NB4 (cell line): ENCODE measurements at regions not wholly inside any gene's neighbourhood (a gene's known extent, or its start where the extent isn't known, plus 50 kb on each side); places are given as distances from the start of the nearest gene placed in this dataset.
A peak's percentile ranks its signal among the peaks of the same experiment; 100 is the strongest.
"Not testable (repeated sequence)": the region's sequence is repeated elsewhere in the genome, so short reads cannot be mapped to it uniquely, and the experiment has no call there.

Experiments used
- DNase-seq: peaks from one replicate; pipeline ENCODE4 v3.0.0; 2010; ENCODE audit warnings: low read depth
- H3K4me3 ChIP-seq: one replicate; pipeline ENCODE4 v1.5.1; 2011; ENCODE audit warnings: mild to moderate bottlenecking, low read depth, low read length, moderate library complexity
- CTCF ChIP-seq: IDR thresholded peaks from one replicate; pipeline ENCODE4 v1.5.1; 2012; ENCODE audit warnings: low read depth, low read length
- MAX ChIP-seq: IDR thresholded peaks from 2 replicates; pipeline ENCODE4 v1.6.1; 2011; ENCODE audit warnings: low read depth, low read length
- MYC ChIP-seq: IDR thresholded peaks from 2 replicates; pipeline ENCODE4 v1.6.1; 2011; ENCODE audit warnings: low read depth, low read length
- POLR2A ChIP-seq: IDR thresholded peaks from 2 replicates; pipeline ENCODE4 v1.6.1; 2011; ENCODE audit warnings: mild to moderate bottlenecking; ENCODE audit not compliant: insufficient read length; ENCODE audit errors: extremely low read depth

- DNase-seq = no peak
- H3K4me3 ChIP-seq = no peak overlapping the region
- TF ChIP-seq CTCF = no peak
- no peak for TF ChIP-seq MYC
- TF ChIP-seq MAX = no peak
- no peak for TF ChIP-seq POLR2A
Measured at GRCh38 chr17:70750983-70751382, 581.7 kb downstream of the KCNJ2 start.

GRCh38 chr17:70752461-70752860 lies 583.1 kb downstream of the KCNJ2 start:
- H3K4me3 ChIP-seq = not testable (repeated sequence)

GRCh38 chr17:70752966-70753467 lies 583.7 kb downstream of the KCNJ2 start:
- no peak for TF ChIP-seq MYC
- TF ChIP-seq MAX = no peak
- TF ChIP-seq CTCF = no peak
- no peak for TF ChIP-seq POLR2A
- DNase-seq = no peak
- H3K4me3 ChIP-seq = no peak overlapping the region

More at GRCh38 chr17:70752461-70752860, 583.1 kb downstream of the KCNJ2 start:
- DNase-seq = not testable (repeated sequence)

GRCh38 chr17:70763018-70763417 lies 593.7 kb downstream of the KCNJ2 start:
- TF ChIP-seq MYC (no peak), CTCF (no peak), POLR2A (no peak), MAX (no peak)
- no peak for DNase-seq
- H3K4me3 ChIP-seq = no peak overlapping the region

GRCh38 chr17:70767102-70767701 lies 597.9 kb downstream of the KCNJ2 start:
- peak; percentile 40 for DNase-seq
- TF ChIP-seq POLR2A (no peak), MYC (no peak), CTCF (peak; percentile 51)
- H3K4me3 ChIP-seq = no peak overlapping the region

- no peak for DNase-seq
- TF ChIP-seq MYC (no peak), MAX (no peak), POLR2A (no peak), CTCF (no peak)
- H3K4me3 ChIP-seq = no peak overlapping the region
Measured at GRCh38 chr17:70769956-70770355, 600.6 kb downstream of the KCNJ2 start.
